CD4-positive, alpha-beta T cell treated with Interferon gamma for 1 hour (primary cell): ENCODE measurements at regions not wholly inside any gene's neighbourhood (a gene's known extent, or its start where the extent isn't known, plus 50 kb on each side); places are given as distances from the start of the nearest gene placed in this dataset.
"Not testable (repeated sequence)": the region's sequence is repeated elsewhere in the genome, so short reads cannot be mapped to it uniquely, and the experiment has no call there.

Experiments used
- DNase-seq: peaks from one replicate; pipeline ENCODE4 v3.0.0-alpha.2; 2020

DNA sequence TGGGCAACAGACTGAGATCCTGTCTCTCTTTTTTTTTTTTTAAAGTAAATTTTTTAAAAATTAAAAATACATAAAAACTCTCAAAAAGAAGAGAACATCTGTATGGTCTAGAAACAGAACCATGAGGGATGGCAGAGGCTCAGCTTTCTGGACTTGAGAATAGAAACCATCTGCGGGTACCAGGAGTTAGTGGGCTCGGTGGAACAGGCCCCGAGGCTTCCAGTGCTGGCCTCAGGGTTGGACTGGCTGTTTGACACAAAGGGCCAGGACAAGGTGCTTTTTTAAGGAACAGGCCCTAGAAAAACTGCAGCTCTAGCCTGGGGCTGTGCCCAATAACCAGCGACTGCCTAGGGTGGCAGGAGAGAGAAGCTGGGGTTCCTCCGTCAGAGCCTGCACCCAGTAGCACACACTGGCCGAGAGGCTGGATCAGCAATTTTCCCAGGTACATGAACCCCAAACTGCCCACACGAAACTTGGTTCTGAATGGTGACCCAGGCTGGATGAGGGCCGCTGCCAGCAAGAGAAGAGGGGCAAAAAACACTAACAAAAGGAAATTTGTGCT is 131.0 kb upstream of the OLIG3 start:
- no peak for DNase-seq

DNA sequence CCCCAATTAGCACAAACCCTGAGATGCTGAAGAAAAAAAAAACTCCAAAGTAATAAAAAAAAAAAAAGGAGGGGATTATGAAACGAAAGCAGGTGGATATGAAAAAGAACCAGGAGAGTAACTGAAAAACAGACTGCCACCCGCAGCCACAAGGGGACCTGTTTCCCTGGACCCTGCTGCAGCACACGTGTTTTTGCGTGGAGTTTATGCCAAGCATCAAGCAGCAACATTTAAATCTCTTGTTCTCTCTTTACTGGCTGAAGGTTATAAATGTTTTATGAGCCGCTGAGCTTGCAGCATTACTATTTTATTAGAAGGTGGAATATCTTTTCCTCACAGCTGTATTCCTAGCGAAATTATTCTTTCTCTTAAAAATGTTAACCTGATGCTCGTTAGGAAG is 131.6 kb upstream of the OLIG3 start:
- no peak for DNase-seq

DNA sequence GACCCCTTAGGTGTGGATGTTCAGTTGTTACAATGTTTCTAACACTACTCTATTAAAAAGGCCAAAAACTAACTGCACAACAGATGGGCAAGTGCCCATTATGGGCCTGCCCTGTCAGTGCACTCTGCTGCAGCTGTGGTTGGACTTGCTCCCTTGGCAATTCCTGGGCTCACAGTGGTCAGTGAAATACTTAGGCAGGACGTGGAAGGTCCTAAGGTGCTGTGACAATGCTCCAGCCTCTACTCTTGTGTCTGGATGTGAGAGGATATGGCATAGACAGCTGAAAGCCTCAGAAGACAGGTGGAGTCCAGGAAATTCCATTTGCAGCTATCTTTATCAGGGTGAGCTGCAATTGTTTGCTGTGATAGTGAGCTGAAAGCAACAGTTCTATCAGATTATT is 136.5 kb upstream of the OLIG3 start:
- DNase-seq: no peak

DNA sequence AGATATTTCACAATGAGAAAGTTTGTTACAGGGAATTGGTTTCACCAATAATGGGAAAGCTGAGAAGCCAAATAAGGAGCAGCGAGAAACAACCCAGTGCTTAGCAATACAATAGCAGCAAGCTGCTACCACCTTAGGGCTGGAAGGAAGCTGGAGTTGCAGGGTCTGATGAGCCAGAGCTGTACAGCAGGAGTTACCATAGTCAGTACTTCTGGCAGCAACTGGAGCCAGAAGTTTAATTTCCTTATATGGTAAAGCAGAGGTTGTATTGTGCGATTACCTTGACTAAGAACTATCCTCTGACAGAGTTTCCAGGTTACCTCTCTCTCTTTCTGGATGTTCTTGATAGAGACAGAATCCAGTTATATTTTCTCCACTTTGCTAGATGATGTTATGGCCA is 137.1 kb upstream of the OLIG3 start:
- DNase-seq: no peak

DNA sequence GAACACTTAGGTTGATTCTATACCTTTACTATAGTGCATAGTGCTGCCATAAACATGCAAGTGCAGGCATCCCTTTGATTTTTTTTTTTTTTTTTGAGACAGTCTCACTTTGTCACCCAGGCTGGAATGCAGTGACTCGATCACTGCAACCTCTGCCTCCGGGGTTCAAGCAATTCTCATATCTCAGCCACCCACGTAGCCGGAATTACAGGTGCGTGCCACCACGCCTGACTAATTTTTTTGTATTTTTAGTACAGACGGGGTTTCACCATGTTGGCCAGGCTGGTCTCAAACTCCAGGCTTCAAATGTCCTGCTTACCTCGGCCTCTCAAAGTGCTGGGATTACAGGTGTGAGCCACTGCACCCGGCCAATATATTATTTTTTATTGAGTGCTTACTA is 140.0 kb upstream of the OLIG3 start:
- not testable (repeated sequence) for DNase-seq

DNA sequence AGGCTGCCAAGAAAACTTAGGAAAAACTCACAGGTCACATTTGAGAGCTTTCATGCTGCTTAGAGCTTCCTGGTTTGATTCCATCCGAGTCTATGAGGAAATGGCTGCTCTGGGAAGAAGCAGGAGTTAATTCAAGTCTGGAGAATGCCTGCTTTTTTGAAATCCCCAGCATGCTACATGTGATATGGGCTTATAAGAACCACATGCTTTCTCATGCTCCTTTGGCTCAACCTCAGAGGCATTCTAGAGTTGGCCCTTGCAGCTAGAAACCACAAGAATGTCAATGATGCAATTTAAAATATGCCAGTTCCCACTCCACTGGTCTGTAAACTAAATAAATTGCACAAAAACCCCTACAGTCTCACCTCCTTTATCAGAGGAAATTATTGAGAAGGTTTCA is 142.9 kb upstream of the OLIG3 start:
- DNase-seq: no peak

DNA sequence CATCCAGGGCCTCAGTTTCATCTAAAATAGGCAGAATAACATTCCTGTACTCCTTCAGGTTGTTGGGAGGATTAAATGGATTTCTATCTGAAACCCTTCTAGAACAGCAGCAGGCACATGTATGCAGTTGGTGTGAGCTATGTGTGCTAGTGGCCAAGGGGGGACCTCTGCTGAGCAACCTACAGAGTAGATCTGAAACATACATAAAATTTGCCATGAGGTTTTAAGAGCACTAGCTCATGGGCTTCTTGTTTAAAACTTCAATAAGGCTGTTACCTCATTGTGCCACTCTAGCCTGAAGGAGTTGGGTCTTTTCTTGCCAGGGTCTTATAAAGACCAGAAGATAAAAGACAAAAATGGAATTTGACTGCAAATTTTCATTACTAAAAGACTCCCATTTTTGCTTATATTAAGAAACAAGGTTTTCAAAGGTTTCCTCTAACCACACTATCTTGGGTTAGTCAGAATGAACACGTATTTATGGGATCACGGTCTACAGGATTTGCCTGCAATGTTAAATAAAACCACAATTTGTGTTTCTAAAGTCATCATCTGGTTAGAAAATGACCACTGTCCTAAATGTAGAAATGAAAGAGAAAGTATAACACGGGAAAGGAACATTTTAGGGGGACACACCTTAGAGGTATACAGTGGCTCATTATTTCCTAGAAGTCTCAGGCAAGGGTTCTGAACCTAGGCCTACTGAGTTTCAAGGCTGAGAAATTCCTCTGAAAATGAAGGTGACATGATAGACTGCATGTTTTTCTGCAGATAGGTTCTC is 144.9 kb upstream of the OLIG3 start:
- no peak for DNase-seq

DNA sequence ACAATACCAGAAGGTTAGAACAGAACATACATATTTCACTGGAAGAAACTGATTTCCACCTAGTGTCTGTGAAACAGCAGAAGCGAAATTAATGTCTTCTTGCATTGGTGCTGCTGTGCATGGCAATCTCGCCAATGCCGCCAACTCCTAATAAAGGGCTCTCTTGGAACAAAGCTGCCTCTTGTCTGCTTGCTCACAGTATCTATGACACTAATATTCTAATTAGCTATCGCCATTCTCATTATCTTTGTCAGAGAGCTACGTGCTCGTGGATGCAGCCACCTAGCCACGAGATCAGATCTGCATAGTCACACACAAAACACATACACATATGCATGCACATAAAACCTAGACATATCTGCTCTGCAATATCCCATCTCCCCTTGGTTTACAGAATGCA is 145.9 kb upstream of the OLIG3 start:
- DNase-seq: no peak

DNA sequence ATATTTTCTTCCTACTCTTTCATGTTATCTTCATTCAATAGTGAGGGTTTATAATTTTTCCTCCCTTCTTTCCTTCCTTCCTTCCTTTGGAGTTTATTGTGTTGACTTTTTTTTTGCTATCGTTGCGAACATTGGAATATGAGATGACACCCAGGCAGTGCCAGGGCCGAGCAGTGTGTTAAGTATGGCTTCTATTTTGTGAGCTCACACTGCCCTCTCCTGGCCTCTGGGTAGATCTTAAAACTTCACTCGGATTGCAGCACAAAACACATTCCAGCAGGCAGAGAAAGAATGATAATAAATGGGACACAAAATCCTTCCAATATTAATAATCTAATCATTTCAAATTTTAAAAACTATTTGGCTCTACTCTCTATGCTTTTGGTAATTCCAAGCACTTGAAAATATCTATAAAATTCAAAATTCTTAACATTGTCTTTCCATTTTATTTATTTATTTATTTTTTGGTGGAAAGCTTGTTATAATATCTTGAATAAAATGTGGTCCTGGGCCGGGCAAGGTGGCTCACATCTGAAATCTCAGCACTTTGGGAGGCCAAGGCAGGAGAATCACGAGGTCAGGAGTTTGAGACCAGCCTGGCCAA is 147.4 kb upstream of the OLIG3 start:
- DNase-seq: peak; percentile 63

DNA sequence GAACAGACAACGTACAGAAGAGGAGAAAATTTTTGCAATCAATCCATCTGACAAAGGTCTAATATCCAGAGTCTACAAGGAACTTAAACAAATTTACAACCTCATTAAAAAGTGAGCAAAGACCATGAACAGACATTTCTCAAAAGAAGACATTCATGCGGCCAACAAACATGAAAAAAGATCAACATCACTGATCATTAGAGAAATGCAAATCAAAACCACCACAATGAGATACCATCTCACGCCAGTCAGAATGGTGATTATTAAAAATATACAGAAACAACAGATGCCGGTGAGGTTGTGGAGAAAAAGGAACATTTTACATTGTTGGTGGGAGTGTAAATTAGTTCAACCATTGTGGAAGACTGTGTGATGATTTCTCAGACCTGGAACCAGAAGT is 149.0 kb upstream of the OLIG3 start:
- DNase-seq: not testable (repeated sequence)

DNA sequence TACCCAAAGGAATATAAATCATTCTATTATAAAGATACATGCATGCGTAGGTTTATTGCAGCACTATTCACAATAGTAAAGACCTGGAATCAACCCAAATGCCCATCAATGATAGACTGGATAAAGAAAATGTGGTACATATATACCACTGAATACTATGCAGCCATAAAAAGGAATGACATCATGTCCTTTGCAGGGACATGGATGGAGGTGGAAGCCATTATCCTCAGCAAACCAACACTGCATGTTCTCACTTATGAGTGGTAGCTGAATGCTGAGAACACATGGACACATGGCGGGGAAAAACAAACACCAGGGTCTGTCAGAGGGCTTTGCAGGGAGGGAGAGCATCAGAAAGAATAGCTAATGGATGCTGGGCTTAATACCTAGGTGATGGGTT is 149.4 kb upstream of the OLIG3 start:
- not testable (repeated sequence) for DNase-seq

DNA sequence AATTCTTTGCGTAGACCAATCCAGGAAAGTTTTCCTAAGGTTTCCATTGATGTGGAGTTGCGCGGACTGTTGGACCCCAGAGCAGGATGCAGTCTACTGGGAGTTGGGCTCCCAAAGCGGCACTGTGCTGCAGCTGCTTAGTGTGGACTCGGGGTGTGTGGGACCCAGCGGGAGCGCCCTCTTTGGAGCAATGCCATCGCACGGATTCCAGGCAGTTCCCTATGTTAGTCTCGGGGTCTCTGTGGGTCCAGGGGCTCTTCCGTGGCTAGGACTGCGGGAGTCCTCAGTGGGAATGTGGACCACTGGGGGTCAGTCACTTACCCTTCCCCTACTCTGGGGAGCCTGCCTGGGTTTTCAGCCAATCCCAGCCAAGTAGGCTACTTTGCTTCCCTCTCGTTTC is 151.7 kb upstream of the OLIG3 start:
- DNase-seq: no peak

DNA sequence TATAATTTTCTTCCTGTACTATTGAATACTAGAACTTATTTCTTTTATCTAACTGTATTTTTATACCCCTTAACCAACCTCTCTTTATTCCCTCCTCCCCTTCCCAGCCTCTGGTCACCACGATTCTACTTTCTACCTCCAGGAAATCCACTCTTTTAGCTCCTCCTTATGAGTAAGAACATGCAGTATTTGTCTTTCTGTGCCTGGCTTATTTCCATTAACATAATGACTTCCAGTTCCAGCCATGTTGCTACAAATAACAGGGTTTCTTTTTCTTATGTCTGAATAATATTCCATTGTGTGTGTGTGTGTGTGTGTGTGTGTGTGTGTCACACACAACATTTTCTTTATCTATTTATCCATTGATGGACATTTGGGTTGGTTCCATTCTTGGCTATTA is 152.3 kb upstream of the OLIG3 start:
- no peak for DNase-seq

DNA sequence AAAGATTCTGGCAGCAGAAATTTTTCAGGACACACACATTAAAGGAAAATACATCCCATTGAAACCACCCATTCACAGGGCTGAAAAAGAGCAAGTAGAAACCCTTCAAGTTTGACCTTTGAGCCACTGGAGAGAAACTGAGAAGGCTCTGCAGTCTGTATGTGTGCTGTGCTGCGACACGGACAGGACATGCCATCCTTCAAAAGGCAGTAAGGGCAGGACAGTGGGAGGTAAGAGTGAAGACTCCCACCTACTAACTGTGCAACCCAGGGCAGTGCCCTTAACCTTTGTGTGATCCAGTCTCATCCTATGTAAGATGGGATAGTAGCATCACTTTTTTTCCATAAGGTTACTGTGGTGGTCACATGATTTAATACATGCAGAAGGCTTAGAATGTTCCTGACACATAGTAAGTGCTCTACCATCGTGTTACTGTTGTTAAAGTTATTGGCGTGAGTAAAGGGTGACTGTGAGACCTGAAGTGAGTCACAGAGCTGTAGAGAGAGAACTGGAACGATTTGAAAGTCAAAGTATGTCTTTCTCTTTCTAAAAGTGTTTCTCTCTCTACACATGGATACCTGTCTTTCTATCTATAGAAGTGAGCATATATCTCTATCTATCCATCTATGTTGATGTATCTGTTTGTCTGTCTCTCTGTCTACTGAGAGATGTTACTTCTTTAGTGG is 153.7 kb upstream of the OLIG3 start:
- no peak for DNase-seq

DNA sequence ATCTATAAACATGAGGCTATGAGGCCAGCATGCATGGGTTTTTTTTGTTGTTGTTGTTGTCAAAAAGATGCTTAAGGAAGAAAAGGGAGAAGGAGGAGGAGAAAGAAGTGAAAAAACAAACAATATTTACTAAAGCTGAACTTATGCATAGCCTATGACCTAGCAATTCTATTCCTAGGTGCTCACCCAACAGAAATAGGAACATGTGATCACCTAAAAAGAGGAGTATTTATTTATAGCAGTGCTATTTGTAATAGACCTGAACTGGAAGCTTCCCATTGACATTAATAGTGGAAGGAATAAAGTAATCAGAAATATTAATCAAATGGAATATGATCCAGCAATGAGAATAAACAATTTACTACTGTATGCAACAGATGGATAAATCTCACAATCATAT is 156.5 kb upstream of the OLIG3 start:
- no peak for DNase-seq

DNA sequence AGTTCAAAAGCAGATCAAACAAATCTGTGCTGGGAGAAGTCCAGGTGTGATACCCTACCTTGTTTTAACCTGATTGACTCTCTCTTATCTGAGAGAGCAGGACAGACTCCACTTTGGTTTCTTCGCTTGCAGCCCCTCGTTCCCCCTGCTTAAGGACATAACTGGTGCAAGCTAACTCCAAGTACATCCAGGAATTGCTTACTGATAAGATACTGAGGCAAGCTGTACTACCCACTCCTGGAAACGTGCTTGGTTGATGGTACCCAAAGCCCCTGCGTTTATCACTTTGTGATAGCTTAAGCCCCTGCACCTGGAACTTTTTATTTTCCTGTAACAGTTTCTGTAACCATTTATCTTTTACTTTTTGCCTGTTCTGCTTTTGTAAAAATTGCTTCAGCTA is 157.0 kb upstream of the OLIG3 start:
- DNase-seq: no peak

DNA sequence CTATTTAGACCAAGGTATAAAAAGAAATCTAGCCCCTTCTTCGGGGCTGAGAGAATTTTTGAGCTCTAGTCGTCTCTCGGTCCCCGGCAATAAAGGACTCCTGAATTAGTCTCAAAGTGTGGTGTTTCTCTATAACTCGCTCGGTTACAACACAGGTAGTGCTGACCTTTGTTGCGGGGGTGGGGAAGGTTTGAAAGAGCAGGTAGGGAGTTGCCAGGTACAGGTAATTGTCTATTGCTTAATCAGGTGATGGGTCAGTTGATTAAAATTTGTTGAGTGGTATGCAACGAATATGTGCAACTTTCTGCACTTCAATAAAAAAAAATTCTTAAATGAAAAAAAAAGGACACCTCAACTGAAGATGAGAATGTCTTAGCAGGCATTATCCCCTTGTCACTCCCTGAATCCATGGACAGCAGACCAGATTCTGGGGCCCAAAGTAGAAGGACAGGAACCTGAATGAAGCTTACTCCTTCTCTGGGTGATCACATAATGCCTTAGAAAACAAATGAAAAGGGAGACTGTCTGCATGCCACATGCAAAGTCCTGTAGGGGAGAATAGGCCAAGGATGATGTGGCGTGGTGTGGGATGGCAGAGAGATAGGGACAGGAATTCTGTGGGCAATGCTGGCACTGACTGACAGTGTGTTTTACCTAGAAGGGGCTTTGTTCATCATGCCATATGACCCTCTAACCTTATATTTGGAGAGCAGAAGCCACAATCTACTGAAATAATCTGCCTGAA is 157.6 kb upstream of the OLIG3 start:
- DNase-seq: no peak

DNA sequence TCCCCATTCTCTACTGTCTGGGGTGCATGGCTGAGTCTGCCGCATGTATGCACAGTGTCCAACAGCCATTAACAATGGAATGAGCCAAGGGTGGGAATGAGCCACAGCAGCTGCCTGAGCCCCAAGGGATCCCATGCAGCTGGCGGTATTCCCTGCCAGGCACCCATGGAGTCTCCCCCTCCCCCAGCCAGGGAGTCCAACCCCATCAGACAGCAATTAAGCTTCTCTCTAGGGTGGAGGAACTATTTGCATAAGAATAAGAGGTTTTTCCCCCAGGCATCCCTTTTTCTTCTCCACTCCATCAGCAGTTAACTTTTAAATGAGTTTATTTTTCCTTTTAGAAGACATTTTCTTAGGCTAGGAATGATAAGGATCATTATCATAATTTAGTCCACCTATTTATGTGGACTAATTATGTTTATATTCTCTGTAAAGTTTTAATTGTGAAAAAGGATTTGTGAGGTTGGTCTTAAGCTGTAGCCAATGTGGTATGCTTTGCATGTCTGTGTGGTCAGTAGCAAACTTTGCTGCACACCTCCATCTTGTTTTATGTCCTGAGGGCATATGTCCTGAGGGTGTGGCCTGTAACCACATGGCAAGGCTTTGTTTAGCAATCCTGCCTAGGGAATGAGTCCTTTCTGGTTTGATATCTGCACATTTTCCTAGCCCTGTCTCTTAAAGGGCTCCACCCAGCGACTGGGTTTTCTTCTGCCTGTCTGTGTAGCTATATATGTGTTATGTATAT is 158.9 kb upstream of the OLIG3 start:
- no peak for DNase-seq

DNA sequence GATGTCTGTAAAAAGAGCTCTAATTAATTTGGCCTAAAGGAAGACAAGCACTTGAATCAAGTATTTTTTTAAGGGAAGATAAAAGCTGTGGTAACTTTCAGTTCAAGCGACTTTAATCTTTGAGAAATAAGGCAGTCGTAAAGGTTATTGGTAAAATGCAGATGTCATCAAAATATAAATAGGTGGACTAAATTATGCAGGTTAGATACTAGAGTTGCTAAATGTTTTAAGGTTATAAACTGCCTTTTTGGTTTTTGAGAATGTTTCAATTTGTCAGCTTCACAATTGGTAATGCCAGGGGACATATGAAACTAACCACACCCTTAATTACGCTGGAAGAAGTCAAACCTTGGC is 159.5 kb upstream of the OLIG3 start:
- no peak for DNase-seq

DNA sequence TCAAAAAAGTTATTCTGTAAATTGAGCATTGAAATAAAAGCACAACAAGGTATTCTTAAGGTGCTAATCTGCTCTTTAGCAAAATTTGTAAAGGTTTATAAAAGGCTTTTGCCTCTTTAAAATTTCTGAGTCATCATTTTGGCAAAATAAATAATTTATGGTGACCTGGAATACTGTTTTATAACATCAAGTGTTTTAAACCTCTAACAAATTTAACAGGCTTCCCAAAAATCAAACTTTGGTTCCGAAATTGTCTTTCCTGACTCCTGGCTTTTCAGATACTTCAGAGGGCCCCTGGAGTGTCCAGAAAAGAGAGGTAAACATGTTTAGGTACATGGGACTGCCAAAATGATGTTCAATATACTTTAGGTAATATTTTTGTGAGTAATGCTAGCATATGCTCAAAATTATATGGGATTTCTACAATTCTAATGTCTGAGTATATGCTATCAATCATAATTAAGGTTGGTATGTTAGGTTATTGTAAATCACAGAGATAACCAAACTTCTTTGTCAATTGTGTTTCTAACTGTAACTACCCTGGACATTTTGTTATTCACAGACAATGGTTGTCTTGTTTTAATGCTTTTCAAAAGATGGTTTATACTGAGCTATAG is 160.3 kb upstream of the OLIG3 start:
- no peak for DNase-seq

DNA sequence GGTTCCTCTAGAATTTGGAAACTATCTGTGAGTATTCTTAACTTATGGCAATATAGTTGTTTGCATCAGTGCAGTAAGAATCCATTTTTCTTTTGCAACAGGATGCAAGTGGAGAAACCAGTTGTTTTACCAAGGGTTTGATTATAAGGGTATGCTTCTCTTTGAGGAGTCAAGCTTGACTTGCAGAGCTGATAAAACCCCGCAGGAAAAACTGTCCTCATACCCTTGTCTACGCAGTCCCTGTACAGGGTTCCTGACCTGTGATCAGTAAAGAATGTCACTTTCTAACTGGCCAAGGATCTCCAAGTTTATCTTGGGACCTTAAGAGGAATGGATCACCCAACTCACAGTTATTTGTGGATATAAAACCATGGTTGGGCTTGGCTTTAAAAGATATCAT is 161.1 kb upstream of the OLIG3 start:
- DNase-seq: no peak

DNA sequence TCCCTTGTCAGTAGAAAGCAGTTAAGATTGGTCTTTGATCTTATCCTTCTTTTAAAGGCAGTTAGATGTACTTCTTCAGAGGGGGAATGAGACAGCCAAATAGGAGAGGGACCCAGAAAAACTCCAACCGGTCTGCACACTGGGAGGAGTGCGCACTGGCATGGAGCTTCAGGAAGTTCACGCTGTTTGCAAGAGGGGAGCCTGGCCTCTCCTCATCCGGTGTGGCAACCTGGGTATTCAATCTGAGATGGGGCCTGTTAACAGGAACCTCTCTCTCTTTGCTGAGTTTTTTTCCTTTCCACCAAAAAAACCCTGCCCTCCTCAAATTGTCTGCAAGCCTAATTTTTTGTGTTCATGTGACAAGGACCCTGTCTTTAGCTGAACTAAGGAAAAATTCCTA is 162.5 kb upstream of the OLIG3 start:
- no peak for DNase-seq
